ENCODE measurements at regions not wholly inside any gene's neighbourhood (a gene's known extent, or its start where the extent isn't known, plus 50 kb on each side); places are given as distances from the start of the nearest gene placed in this dataset.

DNA sequence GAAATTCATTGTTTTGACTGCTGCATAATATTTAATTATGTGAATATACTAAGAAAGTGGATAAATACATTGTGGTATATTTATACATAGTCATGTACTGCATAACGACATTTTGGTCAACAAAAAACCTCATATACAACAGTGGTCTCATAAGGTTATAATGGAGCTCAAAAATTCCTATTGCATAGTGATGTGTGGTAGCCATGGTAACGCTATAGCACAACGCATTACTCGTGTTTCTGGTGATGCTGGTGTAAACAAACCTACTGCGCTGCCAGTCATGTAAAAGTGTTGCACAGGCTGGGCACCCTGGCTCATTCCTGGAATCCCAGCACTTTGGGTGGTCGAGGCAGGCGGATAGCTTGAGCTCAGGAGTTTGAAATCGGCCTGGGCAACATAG lies 52.6 kb upstream of the NHLH2 start:
- no peaks in the 10 kb centered on the region for H3K4me1 Mint-ChIP-seq (ENCODE audit: insufficient read depth, unreplicated experiment)
- no peak overlapping the region for H3K4me3 Mint-ChIP-seq (ENCODE audit: unreplicated experiment)
- no peaks in the 10 kb centered on the region for H3K27me3 Mint-ChIP-seq (ENCODE audit: insufficient read depth, unreplicated experiment)
- H3K27ac Mint-ChIP-seq (ENCODE audit: low read depth, unreplicated experiment): no peak overlapping the region
- ChIA-PET CTCF (no interaction called here), POLR2A (no interaction called here)
- H3K36me3 Mint-ChIP-seq (ENCODE audit: insufficient read depth, unreplicated experiment): no peaks in the 10 kb centered on the region
- no TSS peak for BruUV-seq (replicated peaks)
- intact Hi-C loops (cut with micrococcal nuclease): no loop called here
- TF ChIP-seq, protein P1, sequence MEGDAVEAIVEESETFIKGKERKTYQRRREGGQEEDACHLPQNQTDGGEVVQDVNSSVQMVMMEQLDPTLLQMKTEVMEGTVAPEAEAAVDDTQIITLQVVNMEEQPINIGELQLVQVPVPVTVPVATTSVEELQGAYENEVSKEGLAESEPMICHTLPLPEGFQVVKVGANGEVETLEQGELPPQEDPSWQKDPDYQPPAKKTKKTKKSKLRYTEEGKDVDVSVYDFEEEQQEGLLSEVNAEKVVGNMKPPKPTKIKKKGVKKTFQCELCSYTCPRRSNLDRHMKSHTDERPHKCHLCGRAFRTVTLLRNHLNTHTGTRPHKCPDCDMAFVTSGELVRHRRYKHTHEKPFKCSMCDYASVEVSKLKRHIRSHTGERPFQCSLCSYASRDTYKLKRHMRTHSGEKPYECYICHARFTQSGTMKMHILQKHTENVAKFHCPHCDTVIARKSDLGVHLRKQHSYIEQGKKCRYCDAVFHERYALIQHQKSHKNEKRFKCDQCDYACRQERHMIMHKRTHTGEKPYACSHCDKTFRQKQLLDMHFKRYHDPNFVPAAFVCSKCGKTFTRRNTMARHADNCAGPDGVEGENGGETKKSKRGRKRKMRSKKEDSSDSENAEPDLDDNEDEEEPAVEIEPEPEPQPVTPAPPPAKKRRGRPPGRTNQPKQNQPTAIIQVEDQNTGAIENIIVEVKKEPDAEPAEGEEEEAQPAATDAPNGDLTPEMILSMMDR (IDR thresholded peaks at IDR 0.05; ENCODE audit: unreplicated experiment): no peak
- H3K9me3 Mint-ChIP-seq (ENCODE audit: unreplicated experiment): no peaks in the 10 kb centered on the region
- DNase-seq (ENCODE audit: unreplicated experiment): no peak

DNA sequence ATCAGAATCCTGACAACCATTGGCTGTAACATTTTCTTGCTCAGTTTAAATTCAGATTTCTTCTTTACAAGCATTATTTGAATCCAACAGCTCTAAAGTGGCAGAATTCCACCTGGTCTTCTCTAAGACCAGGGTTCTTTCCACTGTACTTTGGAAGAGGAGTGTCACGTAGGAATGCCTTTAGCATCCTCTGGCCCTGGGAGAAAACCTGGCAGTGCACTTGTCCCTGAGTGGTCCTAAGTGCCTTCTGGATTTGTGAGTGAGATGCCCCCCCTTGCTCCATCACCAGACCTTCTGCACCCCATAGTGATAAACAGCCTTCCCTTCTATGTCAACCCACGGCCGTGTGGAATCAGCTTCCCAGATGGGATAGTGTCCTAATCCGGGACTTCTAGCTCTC lies 57.1 kb upstream of the NHLH2 start:
- intact Hi-C loops (cut with micrococcal nuclease): no loop called here
- no peaks in the 10 kb centered on the region for H3K27me3 Mint-ChIP-seq (ENCODE audit: insufficient read depth, unreplicated experiment)
- DNase-seq (ENCODE audit: unreplicated experiment): no peak
- no peaks in the 10 kb centered on the region for H3K36me3 Mint-ChIP-seq (ENCODE audit: insufficient read depth, unreplicated experiment)
- H3K4me1 Mint-ChIP-seq (ENCODE audit: insufficient read depth, unreplicated experiment): no peaks in the 10 kb centered on the region
- H3K27ac Mint-ChIP-seq (ENCODE audit: low read depth, unreplicated experiment): no peak overlapping the region
- POLR2A ChIA-PET: no interaction called here
- no TSS peak for BruUV-seq (replicated peaks)
- CTCF ChIA-PET: interaction anchor here (0.7 to 1.2 kb wide), 2 partner anchors 84 to 108 kb away, joined by 3 read pairs; no protein-coding TSS in a partner anchor
- no peak overlapping the region for H3K4me3 Mint-ChIP-seq (ENCODE audit: unreplicated experiment)
- no peaks in the 10 kb centered on the region for H3K9me3 Mint-ChIP-seq (ENCODE audit: unreplicated experiment)
- TF ChIP-seq, protein P1 (IDR thresholded peaks at IDR 0.05; ENCODE audit: unreplicated experiment): no peak

DNA sequence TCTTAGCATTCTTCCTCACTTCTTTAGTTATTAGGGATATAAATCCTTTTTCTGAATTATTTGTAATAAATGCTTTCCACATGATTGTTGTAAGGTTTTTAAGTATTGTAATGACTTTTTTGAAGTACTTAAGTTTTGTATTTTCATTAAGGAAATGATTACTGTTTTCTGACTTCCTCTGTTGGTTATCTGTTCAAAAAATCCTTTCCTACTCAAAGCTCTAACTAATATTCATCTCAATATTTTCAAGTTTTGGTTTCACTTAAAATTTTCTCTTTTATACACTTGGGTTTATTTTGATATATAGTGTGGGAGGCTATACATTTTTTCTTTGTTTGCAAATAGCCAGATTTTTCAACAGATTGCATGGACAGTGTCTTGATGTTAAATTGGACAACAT lies 59.9 kb upstream of the NHLH2 start:
- no peak for DNase-seq (ENCODE audit: unreplicated experiment)
- CTCF ChIA-PET: no interaction called here
- Mint-ChIP-seq H3K9me3 (ENCODE audit: unreplicated experiment) (no peaks in the 10 kb centered on the region), H3K4me1 (ENCODE audit: insufficient read depth, unreplicated experiment) (no peaks in the 10 kb centered on the region), H3K27me3 (ENCODE audit: insufficient read depth, unreplicated experiment) (no peaks in the 10 kb centered on the region), H3K4me3 (ENCODE audit: unreplicated experiment) (no peak overlapping the region), H3K27ac (ENCODE audit: low read depth, unreplicated experiment) (no peak overlapping the region), H3K36me3 (ENCODE audit: insufficient read depth, unreplicated experiment) (no peaks in the 10 kb centered on the region)
- TF ChIP-seq, protein P1 (IDR thresholded peaks at IDR 0.05; ENCODE audit: unreplicated experiment): no peak
- POLR2A ChIA-PET: interaction anchor here (0.6 to 1.0 kb wide), 2 partner anchors 12 to 18 kb away, joined by 3 read pairs; no protein-coding TSS in a partner anchor
- intact Hi-C loops (cut with micrococcal nuclease): no loop called here
- no TSS peak for BruUV-seq (replicated peaks)

DNA sequence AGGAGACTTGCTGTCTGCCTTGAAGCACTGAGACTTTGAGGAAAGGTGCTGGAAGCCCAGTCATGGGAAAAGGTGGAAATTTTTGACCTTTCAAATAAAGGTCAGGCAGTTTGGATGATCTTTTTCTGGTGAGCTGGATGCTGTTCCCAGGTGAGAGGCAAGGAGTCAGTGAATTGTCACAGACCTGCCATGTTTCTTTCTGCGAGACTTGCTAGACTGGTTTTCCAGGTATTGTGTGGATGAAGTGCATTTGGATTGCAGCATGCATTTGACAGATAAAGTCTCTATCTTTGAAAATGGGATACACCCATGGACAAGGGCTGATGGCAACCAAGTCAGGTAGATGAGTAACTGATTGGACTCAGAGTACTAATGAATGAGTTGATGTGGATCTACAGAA lies 65.7 kb upstream of the NHLH2 start:
- Mint-ChIP-seq H3K27ac (ENCODE audit: low read depth, unreplicated experiment) (no peak overlapping the region), H3K4me3 (ENCODE audit: unreplicated experiment) (no peak overlapping the region), H3K36me3 (ENCODE audit: insufficient read depth, unreplicated experiment) (no peaks in the 10 kb centered on the region), H3K9me3 (ENCODE audit: unreplicated experiment) (no peaks in the 10 kb centered on the region), H3K27me3 (ENCODE audit: insufficient read depth, unreplicated experiment) (no peaks in the 10 kb centered on the region), H3K4me1 (ENCODE audit: insufficient read depth, unreplicated experiment) (no peaks in the 10 kb centered on the region)
- POLR2A ChIA-PET: interaction anchor here (0.6 kb wide), 1 partner anchor 38 kb away, joined by 3 read pairs; no protein-coding TSS in a partner anchor
- DNase-seq (ENCODE audit: unreplicated experiment): no peak
- intact Hi-C loops (cut with micrococcal nuclease): no loop called here
- TF ChIP-seq, protein P1 (IDR thresholded peaks at IDR 0.05; ENCODE audit: unreplicated experiment): no peak
- BruUV-seq (replicated peaks): no TSS peak
- CTCF ChIA-PET: no interaction called here

Measured in MCF 10A (cell line).